Esophagus squamous epithelium (tissue), 4 donors: ENCODE measurements at regions not wholly inside any gene's neighbourhood (a gene's known extent, or its start where the extent isn't known, plus 50 kb on each side); places are given as distances from the start of the nearest gene placed in this dataset.

Experiments used
- CTCF ChIP-seq, 6 experiments: fragments of 450-650 bp in 4 of 6; fragments of 200-600 bp in 2 of 6; sonication (generic) in 2 of 6; IDR thresholded peaks; one replicate each; pipeline ENCODE4 v1.5.1; 2016 to 2019; ENCODE audit warnings: antibody characterized with exemption in 6 of 6, mild to moderate bottlenecking in 4 of 6, moderate library complexity in 4 of 6
- POLR2A ChIP-seq, 4 donors: fragments of 450-650 bp; IDR thresholded peaks; one replicate each; pipeline ENCODE4 v1.6.1; 2017; ENCODE audit warnings: antibody characterized with exemption in 4 of 4, mild to moderate bottlenecking in 4 of 4, moderate library complexity in 3 of 4

- no peak for TF ChIP-seq CTCF (IDR thresholded peaks at IDR 0.05)
- no peak for TF ChIP-seq POLR2A (IDR thresholded peaks at IDR 0.05)
Measured at GRCh38 chr4:37023504-37023903, 221.0 kb upstream of the NWD2 start.
